ENCODE measurements at regions not wholly inside any gene's neighbourhood (a gene's known extent, or its start where the extent isn't known, plus 50 kb on each side); places are given as distances from the start of the nearest gene placed in this dataset.

- Histone ChIP-seq H3K4me3 (no peak overlapping the region), H3K9me2 (ENCODE audit: insufficient read depth) (peaks cover 4% of the 10 kb centered on the region; the same call in 1 of the 2 replicates), H3K27ac (ENCODE audit: low read depth) (no peak overlapping the region), H3K4me2 (no peak overlapping the region), H3K79me2 (replicated peaks; ENCODE audit: insufficient read depth) (no peaks in the 10 kb centered on the region), H3K4me1 (ENCODE audit: insufficient read depth) (peaks cover 5% of the 10 kb centered on the region; the same call in 1 of the 2 replicates), H4K20me1 (replicated peaks; ENCODE audit: insufficient read depth) (no peaks in the 10 kb centered on the region), H3K27me3 (ENCODE audit: insufficient read depth) (no peaks in the 10 kb centered on the region), H3K36me3 (ENCODE audit: insufficient read depth) (no peaks in the 10 kb centered on the region), H2AFZ (peak overlapping the region; percentile 94), H3F3A (replicated peaks; ENCODE audit: low read depth) (no peaks in the 10 kb centered on the region)
- no peaks in the 10 kb centered on the region for H3K36me3 Mint-ChIP-seq (ENCODE audit: low read depth)
- H3K4me1 Mint-ChIP-seq: peaks cover 18% of the 10 kb centered on the region
- TF ChIP-seq CTCF (conservative IDR thresholded peaks at IDR 0.05; ENCODE audit: low read depth in 2 of 2): peak; percentile 6 to 27; a peak in 2 of 4 replicates
- TF ChIP-seq REST (IDR thresholded peaks at IDR 0.05; ENCODE audit: unreplicated experiment): no peak
- peaks cover 5% of the 10 kb centered on the region for H3K27me3 Mint-ChIP-seq (ENCODE audit: insufficient read depth, low read depth, poor library complexity)
- H3K27ac Mint-ChIP-seq: no peak overlapping the region
- DNase-seq (ENCODE audit: low spot score) (peak; percentile 45), ATAC-seq (peak; percentile 78)
- H3K9me3 Mint-ChIP-seq: no peaks in the 10 kb centered on the region
- no peak overlapping the region for H3K4me3 Mint-ChIP-seq
Observed at GRCh38 chr17:72053449-72053848, 67.4 kb upstream of the SOX9 start.

- peaks cover 5% of the 10 kb centered on the region; the same call in 1 of the 2 replicates for H3K4me1 ChIP-seq (ENCODE audit: insufficient read depth)
- no peak overlapping the region for H2AFZ ChIP-seq
- H3K4me2 ChIP-seq: no peak overlapping the region
- Mint-ChIP-seq H3K27ac (no peak overlapping the region), H3K9me3 (no peaks in the 10 kb centered on the region), H3K4me3 (no peak overlapping the region), H3K4me1 (peaks cover 18% of the 10 kb centered on the region), H3K36me3 (ENCODE audit: low read depth) (no peaks in the 10 kb centered on the region), H3K27me3 (ENCODE audit: insufficient read depth, low read depth, poor library complexity) (peaks cover 5% of the 10 kb centered on the region)
- H3F3A ChIP-seq (replicated peaks; ENCODE audit: low read depth): no peaks in the 10 kb centered on the region
- H3K27me3 ChIP-seq (ENCODE audit: insufficient read depth): no peaks in the 10 kb centered on the region
- H3K79me2 ChIP-seq (replicated peaks; ENCODE audit: insufficient read depth): no peaks in the 10 kb centered on the region
- H3K36me3 ChIP-seq (ENCODE audit: insufficient read depth): no peaks in the 10 kb centered on the region
- DNase-seq (ENCODE audit: low spot score) (no peak), ATAC-seq (no peak)
- H3K27ac ChIP-seq (ENCODE audit: low read depth): no peak overlapping the region
- H3K4me3 ChIP-seq: no peak overlapping the region
- no peaks in the 10 kb centered on the region for H4K20me1 ChIP-seq (replicated peaks; ENCODE audit: insufficient read depth)
- peaks cover 4% of the 10 kb centered on the region; the same call in 1 of the 2 replicates for H3K9me2 ChIP-seq (ENCODE audit: insufficient read depth)
- no peak for TF ChIP-seq ZNF114 (CRISPR knock-in tag; IDR thresholded peaks at IDR 0.05)
- no peak for TF ChIP-seq ETS1 (IDR thresholded peaks at IDR 0.05)
- TF ChIP-seq EZH2 (IDR thresholded peaks at IDR 0.05; ENCODE audit: low read depth, unreplicated experiment): no peak
- TF ChIP-seq JUNB (IDR thresholded peaks at IDR 0.05; ENCODE audit: unreplicated experiment): no peak
- no peak for TF ChIP-seq CREB1 (CRISPR knock-in tag; IDR thresholded peaks at IDR 0.05; ENCODE audit: low read depth)
- TF ChIP-seq ZNF462 (CRISPR knock-in tag; IDR thresholded peaks at IDR 0.05): no peak
- no peak for TF ChIP-seq NANOG (IDR thresholded peaks at IDR 0.05; ENCODE audit: borderline replicate concordance)
- no peak for TF ChIP-seq ZNF331 (CRISPR knock-in tag; IDR thresholded peaks at IDR 0.05; ENCODE audit: low read depth)
Observed at GRCh38 chr17:72056155-72056554, 64.7 kb upstream of the SOX9 start.

Measured in GM23338 (cell line).